CD4-positive, alpha-beta T cell treated with Interleukin-15 for 4 hours (primary cell): ENCODE measurements at regions not wholly inside any gene's neighbourhood (a gene's known extent, or its start where the extent isn't known, plus 50 kb on each side); places are given as distances from the start of the nearest gene placed in this dataset.
"Not testable (repeated sequence)": the region's sequence is repeated elsewhere in the genome, so short reads cannot be mapped to it uniquely, and the experiment has no call there.

ENCODE experiments used
- DNase-seq: peaks from one replicate; pipeline ENCODE4 v3.0.0-alpha.2; 2020; ENCODE audit warnings: low spot score

GRCh38 chr16:48004141-48004695, 151.6 kb downstream of the ABCC12 start:
- no peak for DNase-seq

GRCh38 chr16:48003206-48003907, 152.4 kb downstream of the ABCC12 start:
- no peak for DNase-seq

GRCh38 chr16:48001324-48001895, 154.4 kb downstream of the ABCC12 start:
- DNase-seq: no peak

- no peak for DNase-seq
Measured at GRCh38 chr16:48000622-48001021, 155.2 kb downstream of the ABCC12 start.

GRCh38 chr16:47999595-47999994, 156.2 kb downstream of the ABCC12 start:
- no peak for DNase-seq

GRCh38 chr16:47995354-47995753, 160.4 kb downstream of the ABCC12 start:
- no peak for DNase-seq

GRCh38 chr16:47991491-47991890, 164.3 kb downstream of the ABCC12 start:
- DNase-seq: no peak

GRCh38 chr16:47990676-47991075, 165.1 kb downstream of the ABCC12 start:
- no peak for DNase-seq

- DNase-seq: no peak
Measured at GRCh38 chr16:47987136-47987535, 168.7 kb downstream of the ABCC12 start.

- DNase-seq: no peak
Measured at GRCh38 chr16:47986031-47986430, 169.8 kb downstream of the ABCC12 start.

- DNase-seq: no peak
Measured at GRCh38 chr16:47984669-47985068, 171.1 kb downstream of the ABCC12 start.

GRCh38 chr16:47983999-47984580, 171.7 kb downstream of the ABCC12 start:
- DNase-seq: no peak

GRCh38 chr16:47980212-47980611, 175.6 kb downstream of the ABCC12 start:
- DNase-seq: no peak

- no peak for DNase-seq
Measured at GRCh38 chr16:47979616-47980182, 176.1 kb downstream of the ABCC12 start.

GRCh38 chr16:47979164-47979520, 176.7 kb downstream of the ABCC12 start:
- DNase-seq: no peak

- no peak for DNase-seq
Measured at GRCh38 chr16:47978491-47979163, 177.2 kb downstream of the ABCC12 start.

GRCh38 chr16:47977802-47978201, 178.0 kb downstream of the ABCC12 start:
- DNase-seq: no peak

GRCh38 chr16:47976636-47977210, 179.1 kb downstream of the ABCC12 start:
- no peak for DNase-seq

- DNase-seq: not testable (repeated sequence)
Measured at GRCh38 chr16:47974971-47975370, 180.8 kb downstream of the ABCC12 start.

GRCh38 chr16:47973552-47973951, 182.2 kb downstream of the ABCC12 start:
- DNase-seq: no peak

GRCh38 chr16:47972246-47972985, 183.4 kb downstream of the ABCC12 start:
- no peak for DNase-seq
